ENCODE measurements at regions not wholly inside any gene's neighbourhood (a gene's known extent, or its start where the extent isn't known, plus 50 kb on each side); places are given as distances from the start of the nearest gene placed in this dataset.
A peak's percentile ranks its signal among the peaks of the same experiment; 100 is the strongest.
"Not testable (repeated sequence)": the region's sequence is repeated elsewhere in the genome, so short reads cannot be mapped to it uniquely, and the experiment has no call there.

DNA sequence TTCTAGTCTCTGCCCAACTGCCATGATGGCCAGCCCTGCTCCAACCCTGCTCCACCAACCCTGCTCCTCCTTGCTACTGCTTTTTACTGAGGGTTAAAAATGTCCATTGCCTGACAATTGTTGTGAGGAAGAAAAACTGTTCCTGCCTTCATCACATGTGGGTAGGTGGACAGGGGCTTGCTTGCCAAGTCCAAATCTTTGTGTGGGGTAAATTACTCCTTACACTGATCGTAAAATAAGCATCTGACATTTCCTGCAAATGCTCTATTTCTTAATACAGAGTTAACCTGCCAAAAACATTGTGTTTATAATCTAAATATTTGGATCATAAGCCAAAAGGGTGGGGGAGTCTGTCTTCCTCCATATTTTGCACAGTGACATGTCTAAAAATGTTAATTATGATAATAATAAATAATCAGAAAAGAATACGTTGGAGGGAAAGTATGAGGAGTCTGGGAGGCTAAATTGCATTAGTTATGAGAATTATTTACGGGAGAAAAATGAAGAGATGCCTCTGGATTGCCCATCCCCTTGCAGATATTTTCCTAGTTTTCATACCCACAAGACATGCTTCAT is 242.5 kb upstream of the TBL1XR1 start:
- no peak for DNase-seq

DNA sequence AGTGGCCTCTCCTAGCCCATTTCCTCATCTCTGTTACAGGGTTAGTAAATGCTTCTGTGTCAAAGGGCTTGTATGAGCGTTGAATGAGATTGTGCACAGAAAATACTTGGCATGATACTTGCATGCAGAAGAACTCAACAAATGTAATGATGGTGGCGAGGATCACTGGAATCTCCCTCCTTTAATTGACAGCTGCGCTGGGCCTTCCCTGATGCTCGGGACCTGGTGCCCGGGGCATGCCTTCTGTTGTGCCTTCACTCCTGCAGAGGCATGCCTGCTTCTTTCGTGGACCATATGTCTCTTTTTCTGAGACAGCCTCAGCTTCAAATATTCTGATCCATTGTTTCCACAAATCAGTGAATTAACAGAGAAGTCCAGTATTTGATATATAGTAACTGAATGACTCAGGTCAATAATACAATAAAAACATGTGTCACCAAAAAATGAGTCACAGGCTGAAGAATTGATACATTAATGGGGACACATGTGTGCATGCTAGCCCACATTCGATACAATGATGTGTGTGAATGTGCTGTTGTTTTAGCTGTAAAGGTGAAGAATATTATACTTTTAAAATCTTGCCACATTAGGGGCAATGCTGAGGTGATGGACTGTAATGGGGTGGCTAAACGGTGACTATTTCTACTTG is 243.3 kb upstream of the TBL1XR1 start:
- no peak for DNase-seq

- no peak for DNase-seq
Measured at GRCh38 chr3:177441276-177441812, 244.1 kb upstream of the TBL1XR1 start.

DNA sequence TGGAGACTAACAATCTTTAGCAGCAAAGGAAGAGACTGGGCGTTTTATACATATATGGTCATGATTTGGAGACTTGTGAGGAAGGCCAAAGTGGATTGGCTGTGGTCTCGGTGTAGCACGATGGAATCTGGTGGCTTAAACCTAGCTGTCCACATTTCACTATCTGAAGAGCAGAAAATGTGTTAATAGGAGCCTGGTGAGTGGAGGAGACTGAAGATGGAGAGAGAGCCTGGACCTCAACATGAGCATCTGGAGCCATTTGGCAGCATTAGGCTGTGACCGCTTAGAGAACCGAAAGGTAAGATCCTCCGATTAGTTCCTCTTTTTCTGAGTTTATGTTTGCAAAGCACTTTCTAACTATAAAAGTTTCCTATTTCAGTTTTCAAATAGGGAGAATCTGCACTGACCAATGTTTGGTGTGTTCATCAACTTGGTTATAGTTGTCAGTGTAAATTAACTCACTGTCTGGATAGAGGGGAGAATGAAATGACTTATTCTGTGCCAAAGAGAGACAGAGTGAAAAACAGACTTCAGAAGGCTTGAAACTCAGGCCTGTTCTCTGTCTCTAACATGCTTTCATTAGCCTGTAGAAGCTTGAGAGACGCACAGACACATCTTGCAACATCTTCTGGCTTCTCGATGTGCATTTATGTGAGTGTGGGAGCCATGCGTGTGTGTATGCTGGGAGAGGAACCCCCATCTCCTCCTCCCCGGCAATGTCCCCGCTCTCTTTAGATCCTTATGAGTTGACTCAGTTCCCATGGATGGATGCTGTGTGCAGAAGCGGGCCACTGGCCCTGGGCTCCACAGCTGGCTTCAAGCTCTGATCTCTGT is 244.7 kb upstream of the TBL1XR1 start:
- no peak for DNase-seq

DNA sequence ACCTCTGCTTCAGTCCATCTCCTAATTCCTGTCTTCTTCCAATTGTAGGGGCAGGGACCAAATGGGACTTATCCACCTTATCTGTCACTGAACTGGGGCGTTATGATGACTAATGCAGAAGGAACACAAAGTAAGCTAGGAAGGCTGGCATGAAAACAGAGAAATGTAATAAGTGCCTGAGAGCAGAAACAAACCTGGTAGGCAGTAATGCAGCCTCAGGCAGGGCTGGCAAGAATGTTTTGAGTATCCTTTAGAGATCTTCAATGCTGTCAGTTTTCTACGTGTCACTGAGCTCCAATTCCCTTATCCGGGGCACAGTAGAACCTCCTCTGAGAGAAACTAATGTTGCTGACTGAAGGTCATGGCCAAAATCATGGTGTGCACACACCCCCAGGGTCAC is 246.2 kb upstream of the TBL1XR1 start:
- no peak for DNase-seq

- no peak for DNase-seq
Measured at GRCh38 chr3:177444696-177445095, 247.4 kb upstream of the TBL1XR1 start.

DNA sequence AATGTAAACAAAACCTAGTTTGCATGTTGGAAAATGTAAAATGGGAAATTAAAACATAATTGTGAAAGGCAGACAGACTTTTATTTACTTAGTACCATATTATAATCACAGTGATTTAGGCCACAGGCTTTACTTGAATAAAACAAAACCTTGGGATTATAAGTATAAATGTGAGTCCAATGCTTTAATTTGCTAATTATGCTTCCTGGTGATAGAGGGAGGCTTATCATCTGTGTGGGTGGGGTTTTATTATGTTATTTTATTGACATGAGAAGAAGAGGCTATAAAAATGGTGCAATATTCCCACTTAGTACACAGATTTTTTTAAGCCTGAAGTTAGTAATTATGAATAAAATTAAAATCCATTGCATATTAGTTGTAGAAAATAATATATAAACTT is 248.3 kb upstream of the TBL1XR1 start:
- no peak for DNase-seq

- no peak for DNase-seq
Measured at GRCh38 chr3:177446165-177446601, 248.9 kb upstream of the TBL1XR1 start.

- no peak for DNase-seq
Measured at GRCh38 chr3:177447938-177448337, 250.7 kb upstream of the TBL1XR1 start.

DNA sequence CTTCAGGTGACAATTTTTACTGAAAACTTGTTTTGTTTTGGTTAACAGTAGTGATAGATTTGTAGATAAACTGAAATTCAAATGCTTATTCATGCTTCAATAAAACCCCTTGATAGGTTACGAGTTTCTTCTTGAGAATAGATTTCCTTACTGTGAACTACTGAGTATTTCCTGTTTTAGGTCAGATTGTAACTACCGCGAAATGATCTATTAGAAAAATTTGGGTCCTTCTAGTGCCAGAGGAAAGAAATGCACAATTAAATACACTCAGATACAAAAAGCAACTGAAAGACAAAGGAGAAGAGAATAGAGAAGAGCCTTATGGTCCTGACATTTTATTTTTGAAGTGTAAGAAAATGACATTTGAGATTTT is 251.7 kb upstream of the TBL1XR1 start:
- DNase-seq = no peak

- DNase-seq = peak; percentile 80
Measured at GRCh38 chr3:177449360-177450006, 252.2 kb upstream of the TBL1XR1 start.

DNA sequence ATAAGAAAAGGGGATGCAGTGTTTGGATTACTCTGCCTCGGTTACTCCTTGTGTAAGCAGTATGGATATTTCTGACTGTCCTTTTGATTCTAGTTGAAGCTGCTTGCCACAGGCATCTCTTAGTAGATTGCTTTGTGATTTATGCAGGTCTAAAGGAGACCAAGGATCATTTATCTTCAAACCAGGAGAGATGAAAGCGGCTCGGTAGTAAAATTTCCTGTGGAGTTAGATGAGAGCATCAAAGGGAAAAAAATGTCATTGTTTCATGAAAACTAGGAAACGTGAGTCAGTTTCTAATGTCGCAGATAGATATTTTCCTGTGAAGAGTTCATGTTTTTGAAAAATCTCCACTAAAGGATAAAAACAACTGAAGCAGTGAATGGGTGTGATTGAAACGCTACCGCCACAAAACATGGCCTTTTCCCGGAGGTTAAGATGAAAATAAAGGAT is 254.0 kb upstream of the TBL1XR1 start:
- no peak for DNase-seq

- DNase-seq = no peak
Measured at GRCh38 chr3:177451864-177452830, 254.9 kb upstream of the TBL1XR1 start.

DNA sequence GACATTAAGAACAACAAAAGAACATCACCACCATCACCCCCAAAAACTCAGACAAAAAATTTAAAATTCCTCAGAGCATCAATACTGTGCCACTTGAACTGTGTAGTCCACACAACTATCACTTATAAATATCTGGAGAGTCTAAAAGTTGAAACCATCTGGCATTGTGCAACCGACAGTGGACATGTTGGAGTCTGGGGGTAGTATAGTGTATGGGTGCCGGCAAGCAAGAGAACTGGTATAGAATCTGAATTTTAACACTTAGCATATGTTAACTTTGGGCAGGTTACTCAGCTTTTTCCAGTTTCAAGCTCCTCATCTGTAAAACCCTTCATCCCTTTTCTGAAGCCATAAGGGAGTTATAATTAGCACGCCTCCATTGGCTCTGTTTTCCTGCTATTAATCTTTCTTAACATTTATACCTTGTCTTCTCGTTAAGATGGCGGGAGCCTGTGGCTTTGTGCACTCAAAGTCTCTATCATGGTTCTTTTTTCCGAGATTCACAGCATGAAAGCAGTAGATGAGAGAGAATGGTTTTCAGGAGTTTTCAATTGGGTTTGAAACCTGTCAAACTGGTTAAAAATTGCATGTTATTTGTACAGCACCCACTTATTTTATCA is 255.7 kb upstream of the TBL1XR1 start:
- no peak for DNase-seq

DNA sequence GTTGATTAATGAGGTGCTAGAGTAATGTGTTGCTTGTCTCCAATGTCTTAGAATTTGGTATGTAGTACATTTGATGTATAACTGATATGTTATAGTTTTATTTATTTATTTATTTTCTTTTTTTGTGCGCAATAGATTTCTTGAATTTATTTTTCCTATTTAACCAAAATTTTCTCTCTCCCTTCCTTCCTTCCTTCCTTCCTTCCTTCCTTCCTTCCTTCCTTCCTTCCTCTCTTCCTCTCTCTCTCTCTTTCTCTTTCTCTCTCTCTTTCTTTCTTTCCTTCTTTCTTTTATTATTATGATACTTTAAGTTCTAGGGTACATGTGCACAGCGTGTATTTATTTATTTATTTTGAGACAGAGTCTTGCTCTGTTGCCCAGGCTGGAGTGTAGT is 256.2 kb upstream of the TBL1XR1 start:
- no peak for DNase-seq

- DNase-seq = not testable (repeated sequence)
Measured at GRCh38 chr3:177457204-177457603, 259.9 kb upstream of the TBL1XR1 start.

DNA sequence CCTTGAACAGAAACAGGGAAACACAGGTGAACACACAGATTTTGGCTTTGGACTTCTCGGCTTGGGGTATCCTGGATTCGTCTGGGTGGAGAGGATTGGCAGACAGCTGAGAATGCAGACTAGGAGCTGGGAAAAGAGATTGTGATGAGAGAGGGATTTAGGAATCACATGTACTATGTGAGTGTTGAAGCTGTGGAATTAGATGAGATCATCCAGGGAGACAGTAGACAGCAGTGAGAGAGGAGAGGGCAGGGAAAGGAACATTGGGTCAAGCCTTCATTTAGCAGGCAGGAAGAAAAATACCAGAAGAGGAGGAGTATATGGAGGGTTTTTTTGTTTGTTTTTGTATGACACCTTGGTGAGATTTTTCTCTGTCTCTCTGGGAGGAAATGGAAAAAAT is 262.1 kb upstream of the TBL1XR1 start:
- no peak for DNase-seq

- no peak for DNase-seq
Measured at GRCh38 chr3:177460047-177460446, 262.8 kb upstream of the TBL1XR1 start.

- DNase-seq = no peak
Measured at GRCh38 chr3:177461765-177462164, 264.5 kb upstream of the TBL1XR1 start.

GRCh38 chr3:177463341-177463740 is 266.1 kb upstream of the TBL1XR1 start:
- DNase-seq = not testable (repeated sequence)

GRCh38 chr3:177463863-177464262 is 266.6 kb upstream of the TBL1XR1 start:
- DNase-seq = no peak

All from NK-92 treated with Interleukin-12 subunit alpha and Interleukin-12 subunit beta, amount 100 ng/mL, for 24 hours (cell line).